HepG2 (cell line): ENCODE measurements at regions not wholly inside any gene's neighbourhood (a gene's known extent, or its start where the extent isn't known, plus 50 kb on each side); places are given as distances from the start of the nearest gene placed in this dataset.

Experiments
- ATAC-seq: fragments of 200-7000 bp; cut with Tn5 transposase; 3 replicates; pipeline ENCODE4 v1.9.1; 2020; ENCODE audit warnings: mild to moderate bottlenecking, moderate library complexity
- BruUV-seq: library from RNA; stranded (reverse); fragments of 400-500 nt; replicated peaks from 2 replicates; lab custom pipeline; 2021; lab: Mats Ljungman, UMichigan
- CTCF ChIA-PET: fragments of 300-600 bp; formaldehyde crosslinking; extraction: SDS; loops from one replicate; lab custom pipeline; 2021; ENCODE audit warnings: low total read pairs, inconsistent platforms, low intra/inter-chr PET ratio; lab: Yijun Ruan, JAX
- POLR2A ChIA-PET: fragments of 350-600 bp; sonication (Branson Sonifier 250); formaldehyde crosslinking; loops from one replicate; lab custom pipeline; 2020; ENCODE audit warnings: antibody characterized with exemption, inconsistent platforms; lab: Yijun Ruan, JAX
- DNase-seq: peaks from one replicate; pipeline ENCODE4 v3.0.0-alpha.2; 2015; ENCODE audit warnings: low spot score
- FAIRE-seq: peaks from 3 replicates; lab custom pipeline; 2011; peaks lifted over from hg19 to GRCh38; lab: Jason Lieb, UNC
- H2AFZ ChIP-seq: one replicate; pipeline ENCODE4 v1.6.1; 2011; ENCODE audit warnings: low read length, inconsistent platforms
- H3K27ac ChIP-seq: fragments of 300-600 bp; 3 replicates; pipeline ENCODE4 v1.8.0; 2011; ENCODE audit warnings: mixed run types, mild to moderate bottlenecking, mixed read lengths, low read length, inconsistent platforms; ENCODE audit not compliant: insufficient read depth; ENCODE audit errors: extremely low read length
- H3K27me3 ChIP-seq, 2 experiments: fragments of 200-600 bp in 1 of 2; 2 replicates in 1 of 2; 3 replicates in 1 of 2; pipeline versions ENCODE4 v1.6.0 to v1.8.0; 2011; ENCODE audit warnings: low read length in 2 of 2, mild to moderate bottlenecking in 2 of 2, moderate library complexity in 2 of 2, inconsistent platforms in 1 of 2; ENCODE audit not compliant: insufficient read depth in 2 of 2, control insufficient read depth in 1 of 2
- H3K36me3 ChIP-seq, 2 experiments: fragments of 200-600 bp in 1 of 2; replicated peaks in 1 of 2; 2 replicates in 1 of 2; 3 replicates in 1 of 2; pipeline versions ENCODE4 v1.5.1 to v1.8.0; 2011; ENCODE audit warnings: low read length in 2 of 2, inconsistent platforms in 1 of 2; ENCODE audit not compliant: insufficient read depth in 2 of 2, control insufficient read depth in 1 of 2
- H3K4me1 ChIP-seq: 2 replicates; pipeline ENCODE4 v1.5.1; 2012; ENCODE audit warnings: low read length, inconsistent platforms; ENCODE audit not compliant: insufficient read depth
- H3K4me2 ChIP-seq: 2 replicates; pipeline ENCODE4 v1.6.0; 2011; ENCODE audit warnings: low read depth, low read length, inconsistent platforms
- H3K4me3 ChIP-seq, 3 experiments: fragments of 200-600 bp in 1 of 3; sonication (generic), shearing (Covaris generic) in 1 of 3; replicated peaks in 1 of 3; 2 replicates each; pipeline ENCODE4 v1.5.1; 2011 to 2016; ENCODE audit warnings: low read length in 3 of 3, inconsistent platforms in 2 of 3, low read depth in 2 of 3, mild to moderate bottlenecking in 2 of 3, control low read depth in 1 of 3, mixed read lengths in 1 of 3; ENCODE audit not compliant: insufficient read depth in 1 of 3
- H3K79me2 ChIP-seq: one replicate; pipeline ENCODE4 v1.6.1; 2011; ENCODE audit warnings: low read length, inconsistent platforms; ENCODE audit not compliant: insufficient read depth
- H3K9ac ChIP-seq: 2 replicates; pipeline ENCODE4 v1.6.0; 2011; ENCODE audit warnings: mild to moderate bottlenecking, low read depth, low read length, inconsistent platforms; ENCODE audit not compliant: insufficient read depth
- H3K9me3 ChIP-seq: 2 replicates; pipeline ENCODE4 v1.5.1; 2012; ENCODE audit warnings: mild to moderate bottlenecking, low read length
- H4K20me1 ChIP-seq: 2 replicates; pipeline ENCODE4 v1.6.0; 2011; ENCODE audit warnings: inconsistent platforms, mild to moderate bottlenecking, low read length, moderate library complexity; ENCODE audit not compliant: insufficient read depth
- ATM ChIP-seq: fragments of 450-650 bp; IDR thresholded peaks from 2 replicates; pipeline ENCODE4 v1.7.1; 2017; ENCODE audit warnings: mild to moderate bottlenecking, borderline replicate concordance
- DMAP1 ChIP-seq: IDR thresholded peaks from 2 replicates; pipeline ENCODE4 v1.6.1; 2016
- FOXK1 ChIP-seq: sonication (generic); formaldehyde crosslinking; IDR thresholded peaks from 2 replicates; pipeline ENCODE4 v1.4.0; 2020; ENCODE audit warnings: low read depth, missing genetic modification reagents, borderline replicate concordance
- HNRNPL ChIP-seq: fragments of 200-400 bp; formaldehyde crosslinking; IDR thresholded peaks from 2 replicates; pipeline ENCODE4 v1.6.1; 2017; ENCODE audit warnings: mild to moderate bottlenecking, low read depth, low read length
- IRX3 ChIP-seq: sonication (generic); formaldehyde crosslinking; IDR thresholded peaks from 2 replicates; pipeline ENCODE4 v1.8.1; 2023; ENCODE audit warnings: mild to moderate bottlenecking, low read depth, missing genetic modification reagents, borderline replicate concordance
- MAFF ChIP-seq: IDR thresholded peaks from 2 replicates; pipeline ENCODE4 v1.6.1; 2011; ENCODE audit warnings: low read depth, low read length, improper control_type of control experiment
- MIER3 ChIP-seq: IDR thresholded peaks from 2 replicates; pipeline ENCODE4 v1.6.1; 2016; ENCODE audit warnings: missing compliant biosample characterization, borderline replicate concordance
- NFKBIZ ChIP-seq: IDR thresholded peaks from 2 replicates; pipeline ENCODE4 v1.6.1; 2018; ENCODE audit warnings: missing genetic modification reagents, missing compliant biosample characterization
- NRL ChIP-seq: sonication (generic); formaldehyde crosslinking; IDR thresholded peaks from 2 replicates; pipeline ENCODE4 v1.5.0; 2020; ENCODE audit warnings: missing genetic modification reagents, mild to moderate bottlenecking, moderate library complexity, borderline replicate concordance
- PAF1 ChIP-seq: IDR thresholded peaks from 2 replicates; pipeline ENCODE4 v1.6.1; 2016; ENCODE audit warnings: missing genetic modification reagents, missing compliant biosample characterization
- REL ChIP-seq: sonication (generic); formaldehyde crosslinking; conservative IDR thresholded peaks from 2 replicates; pipeline ENCODE4 v1.8.0; 2022; ENCODE audit warnings: mild to moderate bottlenecking, missing genetic modification reagents, moderate library complexity
- SMC3 ChIP-seq: IDR thresholded peaks from 2 replicates; pipeline ENCODE4 v1.6.1; 2011; ENCODE audit warnings: low read length, improper control_type of control experiment
- SRF ChIP-seq: IDR thresholded peaks from 2 replicates; pipeline ENCODE4 v1.6.1; 2011; ENCODE audit warnings: mild to moderate bottlenecking, low read depth, low read length, moderate library complexity
- TCF7L2 ChIP-seq: IDR thresholded peaks from 2 replicates; pipeline ENCODE4 v1.6.1; 2011; ENCODE audit warnings: mild to moderate bottlenecking, low read depth, low read length, moderate library complexity
- ZBTB1 ChIP-seq: sonication (generic); formaldehyde crosslinking; IDR thresholded peaks from 2 replicates; pipeline ENCODE4 v1.4.0; 2020; ENCODE audit warnings: missing genetic modification reagents, borderline replicate concordance
- ZBTB42 ChIP-seq: sonication (generic); formaldehyde crosslinking; IDR thresholded peaks from 2 replicates; pipeline ENCODE4 v1.5.0; 2020; ENCODE audit warnings: mild to moderate bottlenecking, missing genetic modification reagents
- ZNF234 ChIP-seq: sonication (generic); formaldehyde crosslinking; conservative IDR thresholded peaks from 2 replicates; pipeline ENCODE4 v1.5.1; 2020; ENCODE audit warnings: mild to moderate bottlenecking, missing genetic modification reagents
- ZNF367 ChIP-seq: sonication (generic); formaldehyde crosslinking; IDR thresholded peaks from 2 replicates; pipeline ENCODE4 v1.4.0; 2020; ENCODE audit warnings: missing genetic modification reagents, borderline replicate concordance
- ZNF430 ChIP-seq: sonication (generic); formaldehyde crosslinking; IDR thresholded peaks from 2 replicates; pipeline ENCODE4 v1.9.0; 2021; ENCODE audit warnings: mild to moderate bottlenecking, missing genetic modification reagents
- ZNF577 ChIP-seq: sonication (generic); formaldehyde crosslinking; IDR thresholded peaks from 2 replicates; pipeline ENCODE4 v1.4.0; 2020; ENCODE audit warnings: mild to moderate bottlenecking, low read depth, missing genetic modification reagents, borderline replicate concordance
- ZNF605 ChIP-seq: sonication (generic); formaldehyde crosslinking; IDR thresholded peaks from 2 replicates; pipeline ENCODE4 v1.8.0; 2022; ENCODE audit warnings: mild to moderate bottlenecking, missing genetic modification reagents
- ZNF619 ChIP-seq: sonication (generic); formaldehyde crosslinking; IDR thresholded peaks from 2 replicates; pipeline ENCODE4 v1.4.0; 2020; ENCODE audit warnings: mild to moderate bottlenecking, missing genetic modification reagents
- ZNF724P ChIP-seq: sonication (generic); formaldehyde crosslinking; IDR thresholded peaks from 2 replicates; pipeline ENCODE4 v1.8.0; 2022; ENCODE audit warnings: missing genetic modification reagents, borderline replicate concordance
- ZNF879 ChIP-seq: sonication (generic); formaldehyde crosslinking; IDR thresholded peaks from 2 replicates; pipeline ENCODE4 v1.8.1; 2023; ENCODE audit warnings: missing genetic modification reagents
- WGBS: methylation state at CpG from one replicate; pipeline ENCODE4 v1.1.6; 2017; ENCODE audit warnings: low lambda C conversion rate; 5-methylcytosine and 5-hydroxymethylcytosine counted together
- in situ Hi-C: cut with HindIII; loops from 2 replicates; pipeline ENCODE4 v1.10.0; 2017; ENCODE audit warnings: low pct_unique_long_range_greater_than_20kb; ENCODE audit not compliant: extremely low pct_ligation_motif_present
- intact Hi-C: fragments of 100-400 bp; cut with micrococcal nuclease; formaldehyde crosslinking; loops from one replicate; pipeline ENCODE4 v1.10.0; 2022; ENCODE audit not compliant: unreplicated experiment
- TF ChIP-seq, protein P1 (sequence below): IDR thresholded peaks from 2 replicates; pipeline ENCODE4 v1.6.1; 2012; ENCODE audit warnings: low read depth, low read length, improper control_type of control experiment
- TF ChIP-seq, protein P2 (sequence below): sonication (generic); formaldehyde crosslinking; IDR thresholded peaks from 2 replicates; pipeline ENCODE4 v1.5.0; 2020; ENCODE audit warnings: missing genetic modification reagents, mild to moderate bottlenecking, borderline replicate concordance

DNA sequence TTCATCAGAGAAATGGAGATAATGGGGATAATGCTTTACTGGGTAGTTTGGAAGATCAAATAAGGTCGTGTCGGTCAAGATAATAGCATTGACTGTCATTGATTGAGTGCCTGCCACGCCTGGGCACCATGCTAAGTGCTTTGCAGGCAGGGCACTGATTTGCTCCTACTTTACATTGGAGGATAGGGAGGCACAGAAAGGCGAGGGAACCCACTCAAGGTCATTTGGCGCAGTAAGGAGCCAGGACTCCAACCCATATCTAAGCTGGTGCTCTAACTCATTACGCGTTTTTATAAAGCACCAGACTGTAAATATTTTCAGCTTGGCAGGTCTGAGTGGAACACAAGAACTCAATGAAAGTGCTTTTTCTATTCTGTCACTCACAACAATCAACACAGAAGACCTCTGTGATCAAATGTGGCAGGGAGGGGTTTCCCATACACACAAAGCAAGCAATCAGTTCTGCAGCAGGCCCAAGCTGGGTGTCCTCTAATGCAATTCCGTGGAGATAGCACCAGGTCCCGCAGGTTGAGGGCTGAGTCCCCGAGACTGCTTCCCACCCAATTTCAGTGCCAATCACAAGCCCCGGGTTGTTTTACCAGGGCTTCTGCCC lies 373.6 kb downstream of the CDH26 start (continued):
- TF ChIP-seq FOXK1 (CRISPR knock-in tag), result no peak
- TF ChIP-seq DMAP1 (CRISPR knock-in tag), result no peak
- no peak for TF ChIP-seq ZNF577 (CRISPR knock-in tag)
- TF ChIP-seq ATM, result no peak
- no peak for TF ChIP-seq IRX3
- no peak for TF ChIP-seq ZBTB42 (CRISPR knock-in tag)
- no peak for TF ChIP-seq ZNF879 (CRISPR knock-in tag)
- TF ChIP-seq, protein P1, sequence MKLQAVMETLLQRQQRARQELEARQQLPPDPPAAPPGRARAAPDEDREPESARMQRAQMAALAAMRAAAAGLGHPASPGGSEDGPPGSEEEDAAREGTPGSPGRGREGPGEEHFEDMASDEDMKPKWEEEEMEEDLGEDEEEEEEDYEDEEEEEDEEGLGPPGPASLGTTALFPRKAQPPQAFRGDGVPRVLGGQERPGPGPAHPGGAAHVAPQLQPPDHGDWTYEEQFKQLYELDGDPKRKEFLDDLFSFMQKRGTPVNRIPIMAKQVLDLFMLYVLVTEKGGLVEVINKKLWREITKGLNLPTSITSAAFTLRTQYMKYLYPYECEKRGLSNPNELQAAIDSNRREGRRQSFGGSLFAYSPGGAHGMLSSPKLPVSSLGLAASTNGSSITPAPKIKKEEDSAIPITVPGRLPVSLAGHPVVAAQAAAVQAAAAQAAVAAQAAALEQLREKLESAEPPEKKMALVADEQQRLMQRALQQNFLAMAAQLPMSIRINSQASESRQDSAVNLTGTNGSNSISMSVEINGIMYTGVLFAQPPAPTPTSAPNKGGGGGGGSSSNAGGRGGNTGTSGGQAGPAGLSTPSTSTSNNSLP, result no peak
- no peak for TF ChIP-seq ZNF234

- H3K9ac ChIP-seq, result no peak overlapping the region
- in situ Hi-C loops (no loop called here), intact Hi-C loops (no loop called here)
- no peak overlapping the region for H3K27ac ChIP-seq
- no peaks in the 10 kb centered on the region for H3K4me1 ChIP-seq
- H3K4me3 ChIP-seq, result no peak overlapping the region
- CTCF ChIA-PET, result no interaction called here
- FAIRE-seq, result no peak
- H3K36me3 ChIP-seq, result no peaks in the 10 kb centered on the region
- no TSS peak for BruUV-seq
- no peaks in the 10 kb centered on the region for H3K27me3 ChIP-seq
- no peak for ATAC-seq
- no peaks in the 10 kb centered on the region for H3K79me2 ChIP-seq
- POLR2A ChIA-PET, result no interaction called here
- H3K9me3 ChIP-seq, result peaks cover 88% of the 10 kb centered on the region
- H2AFZ ChIP-seq, result no peak overlapping the region
- TF ChIP-seq SRF (no peak), ZNF430 (CRISPR knock-in tag) (no peak), MIER3 (no peak), ZBTB1 (CRISPR knock-in tag) (no peak), ZNF619 (CRISPR knock-in tag) (no peak), REL (CRISPR knock-in tag) (no peak), MAFF (no peak), ZNF724P (no peak), SMC3 (no peak), ZNF367 (CRISPR knock-in tag) (no peak), PAF1 (CRISPR knock-in tag) (no peak), HNRNPL (no peak), NFKBIZ (no peak), ZNF605 (CRISPR knock-in tag) (no peak), TCF7L2 (no peak), NRL (CRISPR knock-in tag) (no peak)
- TF ChIP-seq, protein P2, sequence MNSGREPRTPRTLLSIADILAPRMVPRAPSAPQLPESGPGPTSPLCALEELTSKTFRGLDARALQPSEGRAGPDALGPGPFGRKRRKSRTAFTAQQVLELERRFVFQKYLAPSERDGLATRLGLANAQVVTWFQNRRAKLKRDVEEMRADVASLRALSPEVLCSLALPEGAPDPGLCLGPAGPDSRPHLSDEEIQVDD (CRISPR knock-in tag), result no peak
- DNase-seq, result no peak
- H3K4me2 ChIP-seq, result no peak overlapping the region
- no peaks in the 10 kb centered on the region for H4K20me1 ChIP-seq
- WGBS, result 0% methylated on average over 3 of the region's 3 CpGs
Measured at GRCh38 chr20:60332523-60332922, 374.3 kb downstream of the CDH26 start.
